Posterior cingulate gyrus (tissue), 11 donors: ENCODE measurements at regions not wholly inside any gene's neighbourhood (a gene's known extent, or its start where the extent isn't known, plus 50 kb on each side); places are given as distances from the start of the nearest gene placed in this dataset.

Experiments used
- DNase-seq, 10 donors: peaks; one replicate each; pipeline versions ENCODE4 v3.0.0 to v3.0.0-alpha.2; 2020 to 2021; ENCODE audit warnings: mixed read lengths in 3 of 10
- intact Hi-C: fragments of 100-400 bp; cut with DNase I; formaldehyde crosslinking; loops from one replicate; pipeline ENCODE4 v1.15.1; 2023

GRCh38 chr10:105840288-105840770 is 1199.2 kb downstream of the SORCS3 start:
- DNase-seq = no peak
- intact Hi-C loops = no loop called here

GRCh38 chr10:105838392-105838791 is 1197.3 kb downstream of the SORCS3 start:
- no peak for DNase-seq
- intact Hi-C loops = no loop called here

DNA sequence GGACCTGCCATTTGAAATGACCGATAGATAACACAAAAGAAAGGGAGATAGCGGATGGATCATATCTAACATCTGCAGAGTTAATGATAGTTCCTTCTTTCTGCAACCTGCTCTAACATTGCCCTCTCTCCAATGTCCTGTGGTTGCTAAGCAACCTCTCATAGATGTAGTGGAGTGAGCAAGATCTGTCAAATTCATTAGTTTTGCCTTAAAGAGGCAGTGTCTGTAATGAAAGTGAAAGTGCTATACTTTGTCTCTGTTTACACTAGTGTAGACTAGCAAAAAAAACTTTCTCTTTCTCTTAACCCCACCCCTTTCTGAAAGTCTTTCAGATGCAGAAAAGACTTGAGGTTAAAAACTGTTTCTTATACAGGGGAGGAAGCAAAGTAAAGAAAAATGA is 1196.9 kb downstream of the SORCS3 start:
- DNase-seq = no peak
- intact Hi-C loops = no loop called here

- no peak for DNase-seq
- intact Hi-C loops = no loop called here
Measured at GRCh38 chr10:105834261-105835059, 1193.4 kb downstream of the SORCS3 start.

GRCh38 chr10:105827133-105827532 is 1186.0 kb downstream of the SORCS3 start:
- intact Hi-C loops = no loop called here
- no peak for DNase-seq

GRCh38 chr10:105807935-105808587 is 1167.0 kb downstream of the SORCS3 start:
- no peak for DNase-seq
- intact Hi-C loops = no loop called here

GRCh38 chr10:105803206-105803605 is 1162.1 kb downstream of the SORCS3 start:
- no peak for DNase-seq
- intact Hi-C loops = no loop called here

DNA sequence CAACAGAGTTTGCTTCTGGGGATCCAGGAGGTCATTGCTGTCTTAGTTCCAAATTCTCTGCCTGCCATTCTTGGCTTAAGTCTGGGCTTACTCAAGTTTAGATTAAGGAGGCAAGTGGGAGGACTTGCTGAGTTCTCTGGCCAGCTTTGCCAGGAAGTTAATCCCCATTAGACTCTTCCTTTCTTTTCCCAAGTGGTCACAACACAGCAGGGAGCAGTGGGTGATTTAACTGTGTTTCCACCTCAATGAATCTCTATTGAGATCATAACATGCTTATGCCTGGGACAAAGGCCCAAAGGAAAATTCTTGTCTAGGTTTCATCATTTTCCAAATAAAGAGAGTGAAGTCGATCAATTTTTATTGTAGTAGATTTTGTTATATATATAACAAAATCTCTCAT is 1159.6 kb downstream of the SORCS3 start:
- DNase-seq = no peak
- intact Hi-C loops = no loop called here

GRCh38 chr10:105798328-105798889 is 1157.3 kb downstream of the SORCS3 start:
- no peak for DNase-seq
- intact Hi-C loops = loop anchor here (10.0 kb wide), 1 partner anchor 376 kb away; no protein-coding TSS in a partner anchor

DNA sequence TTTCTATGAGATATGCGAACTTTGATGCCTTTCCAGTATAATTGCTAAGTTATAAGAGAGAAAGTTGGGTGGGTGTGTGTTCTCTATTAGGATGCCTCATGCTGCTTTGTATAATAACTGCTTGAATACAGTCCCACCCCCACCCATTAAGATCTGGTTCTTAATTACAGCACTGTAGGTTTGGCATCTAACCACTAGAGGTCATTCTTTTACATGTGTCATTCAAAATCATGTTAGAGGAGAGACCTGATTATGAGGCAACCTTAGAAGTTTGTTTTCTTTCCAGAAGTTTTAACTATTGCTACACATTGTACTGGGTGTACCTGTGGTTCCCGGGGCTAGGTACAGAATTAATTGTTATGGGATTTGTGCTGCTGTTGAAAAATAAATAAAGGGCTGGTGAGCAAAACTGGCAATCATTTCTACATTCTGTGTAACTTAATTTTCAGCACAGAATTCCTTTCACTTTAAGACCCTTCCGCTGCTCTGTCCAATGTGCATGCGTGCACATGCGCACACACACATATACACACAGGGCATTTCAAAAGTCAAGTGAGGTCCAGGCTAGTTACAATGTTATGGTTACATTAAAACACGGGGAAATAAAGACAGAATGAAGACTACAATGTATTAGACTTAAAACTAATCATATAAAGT is 1156.3 kb downstream of the SORCS3 start:
- intact Hi-C loops = loop anchor here (10.0 kb wide), 1 partner anchor 377 kb away; no protein-coding TSS in a partner anchor
- no peak for DNase-seq

DNA sequence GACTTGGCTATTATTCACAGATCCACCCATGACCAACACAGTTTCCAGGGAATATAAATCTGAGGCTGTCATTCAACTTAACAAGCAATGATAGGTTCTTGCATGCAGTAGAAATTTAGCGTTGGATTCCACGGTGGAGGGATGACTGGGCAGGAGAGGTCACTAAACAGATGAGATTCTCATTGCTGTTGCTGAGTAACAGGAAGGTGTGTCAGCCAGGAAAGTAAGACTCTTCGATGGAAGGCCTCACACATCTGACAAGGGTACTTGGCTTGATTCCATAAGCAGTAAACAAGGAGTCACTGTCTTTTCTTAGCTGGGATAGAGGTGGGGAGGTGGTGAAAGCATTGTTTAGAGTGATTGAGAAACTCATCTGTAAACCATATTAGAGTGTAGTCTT is 1152.0 kb downstream of the SORCS3 start:
- intact Hi-C loops = loop anchor here (10.0 kb wide), 1 partner anchor 382 kb away; no protein-coding TSS in a partner anchor
- DNase-seq = no peak

DNA sequence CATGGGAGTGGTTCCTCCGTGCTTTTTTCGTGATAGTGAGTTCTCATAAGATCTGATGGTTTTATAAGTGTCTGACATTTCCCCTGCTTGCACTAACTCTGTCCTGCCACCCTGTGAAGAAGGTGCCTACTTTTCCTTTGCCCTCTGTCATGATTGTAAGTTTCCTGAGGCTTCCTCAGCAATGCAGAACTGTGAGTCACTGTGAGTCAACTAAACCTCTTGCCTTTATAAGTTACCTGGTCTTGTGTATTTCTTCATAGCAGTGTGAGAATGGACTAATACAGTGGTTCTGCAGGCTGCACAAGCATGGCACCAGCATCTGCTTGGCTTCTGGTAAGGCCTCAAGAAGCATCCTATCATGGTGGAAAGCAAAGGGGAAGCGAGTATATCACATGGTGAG is 1144.6 kb downstream of the SORCS3 start:
- no peak for DNase-seq
- intact Hi-C loops = no loop called here

DNA sequence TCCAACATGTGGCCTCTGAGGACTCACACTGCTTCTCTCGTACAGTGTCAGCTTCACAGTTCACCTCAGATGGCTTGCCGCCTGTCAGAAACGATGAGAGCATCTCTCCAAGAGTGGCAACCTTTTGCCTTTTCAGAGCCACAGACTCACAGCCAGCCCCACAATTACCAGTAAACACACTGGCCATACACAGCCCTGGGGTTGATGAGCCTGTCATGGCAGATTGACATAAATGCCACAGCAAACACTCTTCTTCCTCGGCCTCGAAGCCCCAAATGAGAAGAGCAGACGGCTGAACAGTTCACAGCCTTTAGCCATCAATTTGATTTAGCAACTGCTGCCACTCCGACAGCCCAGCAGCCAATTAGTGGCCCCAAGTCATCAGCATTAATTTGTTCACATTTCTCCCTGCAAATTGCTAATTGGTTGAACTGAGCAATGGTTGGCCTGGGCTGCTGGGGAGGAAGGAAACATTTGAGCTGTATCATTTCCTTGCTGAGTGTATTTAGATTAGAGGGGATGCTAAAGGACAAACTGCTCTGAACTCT is 1142.9 kb downstream of the SORCS3 start:
- DNase-seq = no peak
- intact Hi-C loops = no loop called here

DNA sequence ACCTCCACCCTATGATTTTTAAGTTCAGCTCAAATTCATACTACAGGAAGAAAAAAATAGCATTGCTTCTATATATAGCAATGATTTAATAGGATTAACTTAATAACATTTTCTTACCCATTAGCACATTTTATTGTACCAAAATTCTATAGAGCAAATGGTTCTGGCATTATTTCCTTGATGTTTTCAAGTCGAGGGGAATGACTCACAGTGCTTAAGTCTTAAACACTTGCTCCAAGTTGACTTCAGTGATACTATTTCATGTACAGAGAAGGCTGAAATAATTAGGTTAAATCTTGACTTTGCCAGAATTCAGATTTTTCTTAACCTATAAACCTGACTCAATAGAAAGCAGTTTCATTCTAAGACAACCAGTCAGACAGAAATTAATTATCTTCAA is 1133.8 kb downstream of the SORCS3 start:
- DNase-seq = no peak
- intact Hi-C loops = no loop called here

DNA sequence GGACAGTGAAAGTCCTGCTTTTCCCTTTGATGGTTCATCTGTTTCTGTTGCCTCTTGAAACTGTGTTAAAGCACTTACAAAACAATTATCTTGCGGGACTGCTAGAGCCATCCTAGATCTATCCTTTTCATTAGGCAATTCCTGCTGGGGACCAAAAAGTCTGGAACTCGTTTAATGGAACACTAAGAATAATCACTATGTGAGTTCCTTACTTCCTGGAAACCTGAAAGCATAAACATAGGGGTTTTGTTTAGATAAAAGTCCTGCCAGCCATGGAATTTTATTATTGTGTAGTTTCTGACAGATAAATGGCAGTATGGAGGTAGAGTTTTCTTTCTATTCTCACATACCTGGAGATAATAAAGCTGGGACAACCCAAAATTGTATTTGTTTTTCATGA is 1133.3 kb downstream of the SORCS3 start:
- DNase-seq = no peak
- intact Hi-C loops = no loop called here

DNA sequence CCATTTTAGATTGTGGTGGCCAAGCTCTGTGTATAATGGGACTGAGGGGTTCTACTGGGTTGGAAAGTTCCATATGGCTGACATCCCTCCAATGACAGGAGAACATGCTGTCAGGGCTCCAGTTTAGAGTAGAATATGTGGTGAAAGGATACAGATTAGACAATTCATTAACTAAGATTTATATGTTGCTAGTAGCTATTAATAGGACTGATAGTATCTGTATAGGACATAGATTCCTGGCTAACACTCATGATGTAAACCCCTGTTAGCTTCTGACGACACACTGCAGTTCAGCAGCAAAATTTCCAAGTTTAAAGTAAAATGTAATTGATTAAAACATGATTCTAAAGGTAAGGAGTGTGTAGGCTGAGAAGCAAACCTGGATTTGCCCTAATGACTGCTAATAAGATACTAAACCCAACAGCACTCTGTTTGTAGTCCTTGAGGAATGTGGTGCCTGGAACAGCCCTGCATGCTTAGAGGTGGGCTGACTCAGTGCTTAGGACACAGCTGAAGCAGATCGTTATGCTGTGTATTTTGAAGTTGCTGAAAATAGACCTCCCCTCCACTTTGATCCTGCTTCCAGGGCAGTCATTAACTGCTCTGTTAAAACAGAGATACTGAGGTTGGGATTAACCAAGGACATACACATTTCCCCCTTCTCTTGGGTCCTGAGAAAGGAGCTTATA is 1129.6 kb downstream of the SORCS3 start:
- intact Hi-C loops = no loop called here

DNA sequence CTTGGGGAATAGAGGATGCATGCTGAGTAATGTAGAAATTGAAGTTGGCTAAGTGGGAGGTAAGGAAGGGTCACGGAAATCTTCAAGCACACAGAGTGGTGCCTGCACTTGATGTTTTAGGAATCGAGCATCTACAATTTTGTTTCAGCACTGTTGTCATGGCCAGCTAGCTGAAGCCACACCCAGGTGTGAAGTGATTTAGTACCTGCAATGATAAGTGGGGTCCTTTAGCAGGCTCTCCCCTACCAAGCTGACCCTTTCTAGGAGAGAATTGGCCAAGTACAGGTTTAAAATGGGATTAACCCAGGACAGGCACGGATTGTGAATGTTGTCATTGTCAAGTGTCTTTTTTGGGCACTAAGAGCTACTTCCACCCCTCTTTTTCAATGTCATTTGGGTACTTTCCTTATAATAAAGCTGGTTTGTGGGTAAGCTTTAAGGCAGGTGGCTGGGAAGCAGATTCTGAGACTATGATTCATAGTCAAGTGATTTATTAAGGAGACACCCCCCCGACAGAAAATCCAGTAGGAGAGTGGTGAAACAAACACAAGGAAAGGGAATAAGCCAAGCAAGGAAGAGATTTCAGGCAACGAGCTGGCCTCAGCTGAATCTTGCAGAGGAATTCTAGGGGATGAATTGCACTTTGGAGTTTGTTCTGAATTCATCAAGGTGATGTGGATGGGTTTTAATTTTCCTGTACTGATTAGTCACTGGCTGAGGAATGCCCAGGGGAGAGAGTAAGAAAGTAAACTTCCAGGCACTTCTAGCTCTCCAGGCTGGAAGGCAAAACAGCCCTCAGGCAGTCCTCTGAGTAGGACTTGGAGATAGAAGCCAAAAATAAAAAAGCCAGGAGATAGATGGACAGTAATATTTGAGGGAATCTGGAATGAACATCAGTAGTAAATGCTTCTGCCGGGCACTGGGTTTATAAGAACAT is 1128.4 kb downstream of the SORCS3 start:
- DNase-seq = no peak
- intact Hi-C loops = no loop called here

More for the DNA sequence above, 1129.6 kb downstream of the SORCS3 start:
- no peak for DNase-seq

- no peak for DNase-seq
- intact Hi-C loops = no loop called here
Measured at GRCh38 chr10:105763611-105764010, 1122.5 kb downstream of the SORCS3 start.
